Liver (tissue), 8 donors: ENCODE measurements at regions not wholly inside any gene's neighbourhood (a gene's known extent, or its start where the extent isn't known, plus 50 kb on each side); places are given as distances from the start of the nearest gene placed in this dataset.

Experiments
- DNase-seq: peaks from one replicate; pipeline ENCODE4 v3.0.0-alpha.2; 2017; ENCODE audit warnings: low spot score
- H3K27ac ChIP-seq, 2 donors: one replicate each; pipeline ENCODE4 v1.7.0; 2013; ENCODE audit warnings: inconsistent platforms in 2 of 2, low read length in 2 of 2, control low read depth in 1 of 2, low read depth in 1 of 2, mild to moderate bottlenecking in 1 of 2
- H3K27me3 ChIP-seq, 4 donors: one replicate each; pipeline versions ENCODE4 v1.6.1 to v1.7.0; 2013; ENCODE audit warnings: low read length in 3 of 4, inconsistent platforms in 1 of 4, mild to moderate bottlenecking in 1 of 4, moderate library complexity in 1 of 4; ENCODE audit not compliant: control insufficient read depth in 4 of 4, insufficient read depth in 4 of 4
- H3K36me3 ChIP-seq, 4 donors: one replicate each; pipeline versions ENCODE4 v1.6.1 to v1.7.0; 2013; ENCODE audit warnings: low read length in 3 of 4, mild to moderate bottlenecking in 3 of 4, low read depth in 1 of 4, moderate library complexity in 1 of 4; ENCODE audit not compliant: control insufficient read depth in 4 of 4, insufficient read depth in 3 of 4
- H3K4me1 ChIP-seq, 4 donors: one replicate each; pipeline versions ENCODE4 v1.6.1 to v1.7.0; 2013; ENCODE audit warnings: low read length in 3 of 4, mild to moderate bottlenecking in 3 of 4, moderate library complexity in 1 of 4; ENCODE audit not compliant: control insufficient read depth in 4 of 4, insufficient read depth in 4 of 4
- H3K4me3 ChIP-seq, 3 donors: one replicate each; pipeline versions ENCODE4 v1.6.1 to v1.7.0; 2013; ENCODE audit warnings: low read length in 3 of 3, control low read depth in 1 of 3, low read depth in 1 of 3, mild to moderate bottlenecking in 1 of 3
- H3K9ac ChIP-seq, 2 donors: one replicate each; pipeline ENCODE4 v1.7.0; 2013; ENCODE audit warnings: low read length in 2 of 2, mild to moderate bottlenecking in 2 of 2, moderate library complexity in 2 of 2, control low read depth in 1 of 2, low read depth in 1 of 2
- H3K9me3 ChIP-seq, 4 donors: one replicate each; pipeline versions ENCODE4 v1.6.1 to v1.7.0; 2013; ENCODE audit warnings: low read length in 3 of 4; ENCODE audit not compliant: control insufficient read depth in 4 of 4
- ATF3 ChIP-seq: IDR thresholded peaks from 2 replicates; pipeline ENCODE4 v1.6.1; 2016; ENCODE audit warnings: antibody characterized with exemption
- CTCF ChIP-seq: fragments of 150-350 bp; IDR thresholded peaks from 2 replicates; pipeline ENCODE4 v1.5.1; 2017; ENCODE audit warnings: improper control_type of control experiment, low read depth, low read length; ENCODE audit not compliant: missing input control
- EGR1 ChIP-seq, 2 donors: IDR thresholded peaks; 2 replicates each; pipeline ENCODE4 v1.6.1; 2016 to 2018; ENCODE audit warnings: antibody characterized with exemption in 2 of 2, low read depth in 2 of 2
- FOXA1 ChIP-seq: IDR thresholded peaks from 2 replicates; pipeline ENCODE4 v1.6.1; 2016; ENCODE audit warnings: antibody characterized with exemption
- FOXA2 ChIP-seq: IDR thresholded peaks from 2 replicates; pipeline ENCODE4 v1.6.1; 2016; ENCODE audit warnings: antibody characterized with exemption
- GABPA ChIP-seq, 2 donors: IDR thresholded peaks in 1 of 2; conservative IDR thresholded peaks in 1 of 2; 2 replicates each; pipeline ENCODE4 v1.6.1; 2016; ENCODE audit warnings: antibody characterized with exemption in 2 of 2, mild to moderate bottlenecking in 1 of 2, moderate library complexity in 1 of 2
- HNF4A ChIP-seq, 2 donors: conservative IDR thresholded peaks; 2 replicates each; pipeline ENCODE4 v1.6.1; 2016; ENCODE audit warnings: antibody characterized with exemption in 2 of 2, mild to moderate bottlenecking in 2 of 2
- HNF4G ChIP-seq: IDR thresholded peaks from 2 replicates; pipeline ENCODE4 v1.6.1; 2016; ENCODE audit warnings: antibody characterized with exemption
- JUND ChIP-seq, 2 donors: IDR thresholded peaks; 2 replicates each; pipeline ENCODE4 v1.6.1; 2016; ENCODE audit warnings: antibody characterized with exemption in 2 of 2
- MAX ChIP-seq: IDR thresholded peaks from 2 replicates; pipeline ENCODE4 v1.6.1; 2016; ENCODE audit warnings: antibody characterized with exemption
- NR2F2 ChIP-seq: IDR thresholded peaks from 2 replicates; pipeline ENCODE4 v1.6.1; 2016; ENCODE audit warnings: antibody characterized with exemption
- RAD21 ChIP-seq, 2 donors: IDR thresholded peaks; 2 replicates each; pipeline ENCODE4 v1.6.1; 2016; ENCODE audit warnings: antibody characterized with exemption in 2 of 2, mild to moderate bottlenecking in 2 of 2
- REST ChIP-seq: IDR thresholded peaks from 2 replicates; pipeline ENCODE4 v1.6.1; 2016; ENCODE audit warnings: antibody characterized with exemption, mild to moderate bottlenecking
- RXRA ChIP-seq, 2 donors: IDR thresholded peaks; 2 replicates each; pipeline ENCODE4 v1.6.1; 2017 to 2018; ENCODE audit warnings: antibody characterized with exemption in 2 of 2, mild to moderate bottlenecking in 1 of 2
- SP1 ChIP-seq: IDR thresholded peaks from 2 replicates; pipeline ENCODE4 v1.6.1; 2018; ENCODE audit warnings: antibody characterized with exemption, mild to moderate bottlenecking
- TAF1 ChIP-seq: conservative IDR thresholded peaks from 2 replicates; pipeline ENCODE4 v1.6.1; 2016; ENCODE audit warnings: antibody characterized with exemption, mild to moderate bottlenecking
- YY1 ChIP-seq: IDR thresholded peaks from 2 replicates; pipeline ENCODE4 v1.6.1; 2016; ENCODE audit warnings: antibody characterized with exemption, mild to moderate bottlenecking
- ZBTB33 ChIP-seq: IDR thresholded peaks from 2 replicates; pipeline ENCODE4 v1.6.1; 2016; ENCODE audit warnings: antibody characterized with exemption
- WGBS: extraction: QIAGEN DNeasy Blood & Tissue Kit; methylation state at CpG from one replicate; pipeline ENCODE4 v1.1.7; 2013; 5-methylcytosine and 5-hydroxymethylcytosine counted together
- donor health status: healthy.
- donor health status: healthy.
- donor health status: healthy.
- donor health status: healthy.
- donor health status: healthy.

GRCh38 chr5:116980581-116980980 is 406.0 kb upstream of the SEMA6A start:
- 73% methylated on average over 2 of the region's 2 CpGs for WGBS
- DNase-seq = no peak
- TF ChIP-seq RAD21 (IDR thresholded peaks at IDR 0.05) (no peak), YY1 (no peak), ZBTB33 (no peak), CTCF (no peak), TAF1 (no peak), MAX (no peak), REST (no peak), FOXA1 (no peak), ATF3 (no peak), HNF4G (no peak), SP1 (no peak), JUND (IDR thresholded peaks at IDR 0.05) (no peak), HNF4A (conservative IDR thresholded peaks at IDR 0.05) (no peak), RXRA (IDR thresholded peaks at IDR 0.05) (no peak), EGR1 (IDR thresholded peaks at IDR 0.05; ENCODE audit: low read depth in 2 of 2) (no peak), NR2F2 (no peak), GABPA (IDR thresholded peaks at IDR 0.05 in 1 of 2, conservative IDR thresholded peaks at IDR 0.05 in 1 of 2) (no peak), FOXA2 (no peak)
- Histone ChIP-seq H3K36me3 (no peaks in the 10 kb centered on the region), H3K27me3 (no peaks in the 10 kb centered on the region), H3K9ac (no peak overlapping the region), H3K27ac (no peak overlapping the region), H3K4me1 (no peaks in the 10 kb centered on the region), H3K4me3 (no peak overlapping the region), H3K9me3 (no peaks in the 10 kb centered on the region)

GRCh38 chr5:116976767-116977166 is 402.1 kb upstream of the SEMA6A start:
- H3K27me3 ChIP-seq = no peaks in the 10 kb centered on the region
- WGBS = 88% methylated on average over 1 of the region's 1 CpG
- H3K4me1 ChIP-seq = no peaks in the 10 kb centered on the region
- H3K9ac ChIP-seq = no peak overlapping the region
- H3K4me3 ChIP-seq = no peak overlapping the region
- no peak for DNase-seq
- H3K9me3 ChIP-seq = peaks cover 0 to 2% (median 0%) of the 10 kb centered on the region in 4 donors
- no peaks in the 10 kb centered on the region for H3K36me3 ChIP-seq
- H3K27ac ChIP-seq = no peak overlapping the region
- TF ChIP-seq JUND (IDR thresholded peaks at IDR 0.05) (no peak), NR2F2 (no peak), RXRA (IDR thresholded peaks at IDR 0.05) (no peak), FOXA1 (no peak), MAX (no peak), TAF1 (no peak), ATF3 (no peak), HNF4G (no peak), REST (no peak), RAD21 (IDR thresholded peaks at IDR 0.05) (no peak), CTCF (no peak)
